ENCODE measurements at regions not wholly inside any gene's neighbourhood (a gene's known extent, or its start where the extent isn't known, plus 50 kb on each side); places are given as distances from the start of the nearest gene placed in this dataset.

- TF ChIP-seq, protein P1, sequence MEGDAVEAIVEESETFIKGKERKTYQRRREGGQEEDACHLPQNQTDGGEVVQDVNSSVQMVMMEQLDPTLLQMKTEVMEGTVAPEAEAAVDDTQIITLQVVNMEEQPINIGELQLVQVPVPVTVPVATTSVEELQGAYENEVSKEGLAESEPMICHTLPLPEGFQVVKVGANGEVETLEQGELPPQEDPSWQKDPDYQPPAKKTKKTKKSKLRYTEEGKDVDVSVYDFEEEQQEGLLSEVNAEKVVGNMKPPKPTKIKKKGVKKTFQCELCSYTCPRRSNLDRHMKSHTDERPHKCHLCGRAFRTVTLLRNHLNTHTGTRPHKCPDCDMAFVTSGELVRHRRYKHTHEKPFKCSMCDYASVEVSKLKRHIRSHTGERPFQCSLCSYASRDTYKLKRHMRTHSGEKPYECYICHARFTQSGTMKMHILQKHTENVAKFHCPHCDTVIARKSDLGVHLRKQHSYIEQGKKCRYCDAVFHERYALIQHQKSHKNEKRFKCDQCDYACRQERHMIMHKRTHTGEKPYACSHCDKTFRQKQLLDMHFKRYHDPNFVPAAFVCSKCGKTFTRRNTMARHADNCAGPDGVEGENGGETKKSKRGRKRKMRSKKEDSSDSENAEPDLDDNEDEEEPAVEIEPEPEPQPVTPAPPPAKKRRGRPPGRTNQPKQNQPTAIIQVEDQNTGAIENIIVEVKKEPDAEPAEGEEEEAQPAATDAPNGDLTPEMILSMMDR (IDR thresholded peaks at IDR 0.05; ENCODE audit: low read length) = no peak
- TF ChIP-seq EZH2 (IDR thresholded peaks at IDR 0.05; ENCODE audit: borderline replicate concordance, low read length) = no peak
Observed at GRCh38 chr2:126778561-126779501, 119.9 kb upstream of the TEX51 start.

Data from OCI-LY1 (cell line).